GM12874 (cell line): ENCODE measurements at regions not wholly inside any gene's neighbourhood (a gene's known extent, or its start where the extent isn't known, plus 50 kb on each side); places are given as distances from the start of the nearest gene placed in this dataset.

ENCODE experiments used
- TF ChIP-seq, protein P1 (sequence below): IDR thresholded peaks from 2 replicates; pipeline ENCODE4 v1.5.1; 2011; ENCODE audit warnings: low read depth, mild to moderate bottlenecking, control low read depth, low read length, moderate library complexity; ENCODE audit not compliant: insufficient read depth

DNA sequence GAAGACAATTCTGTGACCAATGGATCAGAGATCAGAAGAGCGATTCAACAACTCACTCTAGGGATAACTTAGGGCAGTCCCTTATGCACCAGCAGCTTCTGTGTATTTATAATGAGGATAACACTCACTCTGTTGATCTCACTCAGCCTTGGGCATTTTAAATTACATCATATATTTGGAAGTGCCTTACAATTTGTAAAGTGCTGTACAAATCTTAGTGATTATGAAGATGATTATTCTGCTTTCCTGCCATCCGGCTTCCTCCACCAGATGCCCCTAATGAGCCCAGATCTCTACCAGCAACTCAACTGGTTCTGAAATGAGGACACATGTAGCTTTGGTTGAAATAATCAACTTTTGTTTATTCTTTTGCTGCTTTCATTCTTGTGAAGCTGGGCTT lies 105.3 kb downstream of the PCSK1 start:
- TF ChIP-seq, protein P1, sequence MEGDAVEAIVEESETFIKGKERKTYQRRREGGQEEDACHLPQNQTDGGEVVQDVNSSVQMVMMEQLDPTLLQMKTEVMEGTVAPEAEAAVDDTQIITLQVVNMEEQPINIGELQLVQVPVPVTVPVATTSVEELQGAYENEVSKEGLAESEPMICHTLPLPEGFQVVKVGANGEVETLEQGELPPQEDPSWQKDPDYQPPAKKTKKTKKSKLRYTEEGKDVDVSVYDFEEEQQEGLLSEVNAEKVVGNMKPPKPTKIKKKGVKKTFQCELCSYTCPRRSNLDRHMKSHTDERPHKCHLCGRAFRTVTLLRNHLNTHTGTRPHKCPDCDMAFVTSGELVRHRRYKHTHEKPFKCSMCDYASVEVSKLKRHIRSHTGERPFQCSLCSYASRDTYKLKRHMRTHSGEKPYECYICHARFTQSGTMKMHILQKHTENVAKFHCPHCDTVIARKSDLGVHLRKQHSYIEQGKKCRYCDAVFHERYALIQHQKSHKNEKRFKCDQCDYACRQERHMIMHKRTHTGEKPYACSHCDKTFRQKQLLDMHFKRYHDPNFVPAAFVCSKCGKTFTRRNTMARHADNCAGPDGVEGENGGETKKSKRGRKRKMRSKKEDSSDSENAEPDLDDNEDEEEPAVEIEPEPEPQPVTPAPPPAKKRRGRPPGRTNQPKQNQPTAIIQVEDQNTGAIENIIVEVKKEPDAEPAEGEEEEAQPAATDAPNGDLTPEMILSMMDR: no peak

DNA sequence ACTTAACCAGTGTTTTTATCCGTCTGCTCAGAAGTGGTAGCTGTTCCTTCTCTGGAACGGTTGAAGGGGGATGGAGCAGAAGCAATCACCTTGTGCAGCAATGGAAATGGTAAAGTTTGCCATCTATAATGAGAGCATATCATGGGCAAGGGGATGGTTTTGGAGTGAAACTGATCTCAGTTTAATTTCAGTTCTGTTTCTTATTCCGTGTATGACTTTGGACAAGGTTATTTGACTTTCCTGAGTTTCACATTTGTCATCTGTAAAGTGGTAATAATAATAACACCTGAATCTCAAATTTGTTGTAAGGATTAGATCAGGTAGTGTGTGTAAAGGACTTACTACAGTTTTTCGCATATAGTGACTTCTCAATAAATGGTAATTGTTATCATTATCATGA lies 106.1 kb downstream of the PCSK1 start:
- TF ChIP-seq, protein P1: no peak

DNA sequence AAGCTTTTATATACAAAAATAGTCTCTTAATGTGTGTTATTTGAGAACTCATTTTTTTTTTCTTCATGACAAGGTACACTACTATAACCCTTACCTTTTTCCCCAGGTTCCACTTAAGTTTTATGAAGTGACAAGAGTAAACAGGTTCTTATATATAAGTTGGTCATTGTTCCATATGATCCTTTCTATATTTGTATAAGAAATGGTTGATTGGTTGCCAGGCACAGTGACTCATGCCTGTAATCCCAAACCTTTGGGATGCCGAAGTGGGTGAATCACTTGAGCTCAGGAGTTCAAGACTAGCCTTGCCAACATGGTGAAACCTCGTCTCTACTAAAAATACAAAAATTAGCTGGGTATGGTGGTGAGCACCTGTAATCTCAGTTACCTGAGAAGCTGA lies 108.3 kb downstream of the PCSK1 start:
- TF ChIP-seq, protein P1: no peak

DNA sequence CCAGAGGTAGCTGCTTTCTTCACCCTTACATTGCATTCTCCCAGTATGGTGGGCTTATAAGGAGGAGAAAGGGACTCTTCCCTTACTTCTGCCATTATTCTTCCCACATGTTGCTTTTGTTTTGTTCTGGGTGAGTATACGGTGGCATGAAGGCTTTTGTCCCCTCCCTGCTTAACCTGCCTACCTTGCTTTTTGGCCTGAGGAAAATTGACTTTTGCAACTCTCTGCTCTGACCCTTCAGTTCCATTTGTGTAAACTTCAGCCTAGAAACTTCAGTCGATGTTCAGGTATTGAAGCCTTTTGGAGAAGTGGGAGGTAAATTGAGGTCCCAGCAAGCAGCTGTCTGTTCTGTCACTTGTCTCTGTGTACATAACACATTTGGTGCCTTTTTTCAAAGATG lies 110.2 kb downstream of the PCSK1 start:
- TF ChIP-seq, protein P1: no peak

DNA sequence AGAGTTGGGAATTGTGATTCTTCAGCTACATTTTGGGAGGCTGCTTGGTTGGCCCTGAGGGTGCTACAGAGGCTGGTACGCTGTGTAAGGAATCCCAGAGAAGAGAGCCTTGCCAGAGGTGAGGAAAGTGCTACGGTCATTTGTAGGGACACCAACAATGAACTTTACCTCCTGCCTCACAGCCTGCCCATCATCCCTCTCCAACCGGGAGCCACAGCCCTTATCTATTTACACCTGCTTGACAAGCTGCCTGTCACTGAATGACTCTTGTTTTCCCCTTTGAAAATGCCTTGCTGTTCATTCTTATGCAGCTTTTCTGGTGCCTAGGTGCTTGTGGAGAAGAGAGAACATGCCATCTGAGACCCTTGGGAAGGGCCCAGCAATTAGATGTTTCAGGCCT lies 110.8 kb downstream of the PCSK1 start:
- TF ChIP-seq, protein P1: no peak

DNA sequence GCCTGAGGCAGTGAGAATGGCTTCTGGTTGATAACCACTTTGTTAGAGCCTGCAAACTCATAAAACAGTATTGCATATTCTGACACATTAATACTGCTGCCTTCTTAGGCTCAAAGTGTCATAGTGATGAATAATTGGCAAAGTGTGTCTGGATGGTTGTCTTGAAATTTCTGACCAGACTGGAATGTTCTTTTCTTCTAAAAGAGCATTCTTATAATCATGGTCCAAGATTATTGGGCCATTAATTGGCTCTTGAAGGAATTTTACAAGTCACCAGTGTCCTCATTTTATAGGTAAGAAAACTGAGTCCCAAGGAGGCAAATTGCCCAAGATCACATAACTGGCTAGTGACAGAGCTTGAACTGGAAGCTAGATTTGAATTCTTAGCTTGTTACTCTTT lies 111.7 kb downstream of the PCSK1 start:
- TF ChIP-seq, protein P1: no peak

DNA sequence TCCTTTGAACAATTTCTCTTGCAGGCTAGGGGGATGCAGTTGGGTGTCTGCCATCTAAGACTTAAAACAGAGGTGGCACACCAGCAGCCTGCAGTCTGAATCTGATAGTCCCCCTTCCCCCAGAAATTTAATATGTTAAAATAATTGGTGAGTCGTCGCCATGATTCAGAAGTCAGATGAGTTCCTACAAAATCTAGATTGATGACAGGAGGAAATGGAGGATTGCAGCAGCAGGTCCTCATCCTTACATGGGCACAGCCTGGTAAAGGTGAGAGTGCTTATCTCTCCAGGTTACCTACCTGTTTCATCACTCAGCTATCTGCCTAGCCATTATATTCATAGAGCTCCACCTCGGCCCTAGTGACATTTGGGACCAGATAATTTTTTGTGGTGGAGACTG lies 112.3 kb downstream of the PCSK1 start:
- TF ChIP-seq, protein P1: no peak

DNA sequence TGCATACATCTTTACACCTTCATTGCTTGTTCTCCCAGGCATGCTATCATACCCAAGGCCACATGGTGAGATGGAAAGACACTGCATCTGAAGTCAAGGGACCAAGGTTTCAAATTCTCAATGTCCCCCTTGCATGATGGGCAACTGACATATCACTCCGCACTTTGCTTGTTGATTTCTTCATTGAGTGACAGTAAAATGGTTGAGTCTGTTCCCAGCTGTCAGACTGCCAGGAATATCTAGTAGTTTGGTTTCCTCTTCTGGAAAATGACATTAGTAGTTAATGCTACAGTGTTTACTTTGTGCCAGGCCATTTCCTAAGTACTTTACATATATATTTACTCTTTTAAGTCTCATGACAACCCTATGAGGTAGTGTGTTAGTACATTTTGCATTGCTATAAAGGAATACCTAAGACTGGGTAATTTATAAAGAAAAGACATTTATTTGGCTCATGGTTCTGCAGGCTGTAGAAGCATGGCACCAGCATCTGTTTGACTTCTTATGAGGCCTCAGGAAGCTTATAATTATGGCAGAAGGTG lies 114.4 kb downstream of the PCSK1 start:
- TF ChIP-seq, protein P1: no peak
